Stomach (tissue), 8 donors: ENCODE measurements at regions not wholly inside any gene's neighbourhood (a gene's known extent, or its start where the extent isn't known, plus 50 kb on each side); places are given as distances from the start of the nearest gene placed in this dataset.

Source experiments
- DNase-seq, 2 donors: peaks; one replicate each; pipeline versions ENCODE4 v3.0.0 to v3.0.0-alpha.2; 2013 to 2019
- H3K27ac ChIP-seq, 5 donors: fragments of 200-600 bp in 4 of 5; sonication (generic) in 4 of 5; one replicate each; pipeline ENCODE4 v1.5.1; 2013 to 2019; ENCODE audit warnings: mild to moderate bottlenecking in 1 of 5, moderate library complexity in 1 of 5
- H3K27me3 ChIP-seq, 3 donors: fragments of 200-600 bp; sonication (generic); one replicate each; pipeline ENCODE4 v1.5.1; 2017 to 2019; ENCODE audit warnings: mixed run types in 1 of 3
- H3K36me3 ChIP-seq, 4 donors: fragments of 200-600 bp; sonication (generic); 1 replicate in 3 of 4; 2 replicates in 1 of 4; pipeline ENCODE4 v1.5.1; 2016 to 2019
- H3K4me1 ChIP-seq, 4 donors: fragments of 200-600 bp; sonication (generic); one replicate each; pipeline ENCODE4 v1.5.1; 2016 to 2019
- H3K4me3 ChIP-seq, 4 donors: fragments of 200-600 bp; sonication (generic) in 3 of 4; one replicate each; pipeline ENCODE4 v1.5.1; 2016 to 2019; ENCODE audit warnings: mild to moderate bottlenecking in 1 of 4
- H3K9me3 ChIP-seq, 4 donors: fragments of 200-600 bp; sonication (generic); one replicate each; pipeline ENCODE4 v1.5.1; 2016 to 2019
- EP300 ChIP-seq: sonication (generic); formaldehyde crosslinking; IDR thresholded peaks from one replicate; pipeline ENCODE4 v1.6.1; 2017; ENCODE audit warnings: antibody characterized with exemption
- POLR2A ChIP-seq, 4 donors: fragments of 450-650 bp; IDR thresholded peaks; one replicate each; pipeline ENCODE4 v1.6.1; 2016; ENCODE audit warnings: antibody characterized with exemption in 4 of 4, control low read depth in 2 of 4, mild to moderate bottlenecking in 1 of 4, moderate library complexity in 1 of 4
- POLR2AphosphoS5 ChIP-seq, 3 donors: sonication (generic); formaldehyde crosslinking; IDR thresholded peaks; one replicate each; pipeline ENCODE4 v1.6.1; 2016; ENCODE audit warnings: antibody characterized with exemption in 3 of 3
- WGBS, 5 donors: extraction: QIAGEN DNeasy Blood & Tissue Kit in 3 of 5; methylation state at CpG; one replicate each; pipeline versions ENCODE4 v1.1.5 to v1.1.7; 2013 to 2018; 5-methylcytosine and 5-hydroxymethylcytosine counted together
- intact Hi-C: fragments of 100-400 bp; cut with DNase I; formaldehyde crosslinking; loops from one replicate; pipeline ENCODE4 v1.15.1; 2023; ENCODE audit warnings: low total_unique reads
- TF ChIP-seq, protein P1 (sequence below), 7 experiments: fragments of 450-650 bp in 4 of 7; fragments of 200-600 bp in 3 of 7; sonication (generic) in 3 of 7; IDR thresholded peaks; one replicate each; pipeline ENCODE4 v1.5.1; 2016 to 2019; ENCODE audit warnings: antibody characterized with exemption in 7 of 7, control low read depth in 2 of 7, mild to moderate bottlenecking in 1 of 7
- donor health status: healthy with polysubstance abuse.
- donor health status: Bipolar disorder and iron deficiency.
- donor health status: healthy.

- H3K9me3 ChIP-seq: no peaks in the 10 kb centered on the region
- TF ChIP-seq, protein P1, sequence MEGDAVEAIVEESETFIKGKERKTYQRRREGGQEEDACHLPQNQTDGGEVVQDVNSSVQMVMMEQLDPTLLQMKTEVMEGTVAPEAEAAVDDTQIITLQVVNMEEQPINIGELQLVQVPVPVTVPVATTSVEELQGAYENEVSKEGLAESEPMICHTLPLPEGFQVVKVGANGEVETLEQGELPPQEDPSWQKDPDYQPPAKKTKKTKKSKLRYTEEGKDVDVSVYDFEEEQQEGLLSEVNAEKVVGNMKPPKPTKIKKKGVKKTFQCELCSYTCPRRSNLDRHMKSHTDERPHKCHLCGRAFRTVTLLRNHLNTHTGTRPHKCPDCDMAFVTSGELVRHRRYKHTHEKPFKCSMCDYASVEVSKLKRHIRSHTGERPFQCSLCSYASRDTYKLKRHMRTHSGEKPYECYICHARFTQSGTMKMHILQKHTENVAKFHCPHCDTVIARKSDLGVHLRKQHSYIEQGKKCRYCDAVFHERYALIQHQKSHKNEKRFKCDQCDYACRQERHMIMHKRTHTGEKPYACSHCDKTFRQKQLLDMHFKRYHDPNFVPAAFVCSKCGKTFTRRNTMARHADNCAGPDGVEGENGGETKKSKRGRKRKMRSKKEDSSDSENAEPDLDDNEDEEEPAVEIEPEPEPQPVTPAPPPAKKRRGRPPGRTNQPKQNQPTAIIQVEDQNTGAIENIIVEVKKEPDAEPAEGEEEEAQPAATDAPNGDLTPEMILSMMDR (IDR thresholded peaks at IDR 0.05): no peak
- TF ChIP-seq POLR2AphosphoS5 (IDR thresholded peaks at IDR 0.05): no peak
- no peak for TF ChIP-seq POLR2A (IDR thresholded peaks at IDR 0.05)
- no peak for TF ChIP-seq EP300
- no peaks in the 10 kb centered on the region for H3K27me3 ChIP-seq
- DNase-seq: no peak
- H3K4me1 ChIP-seq: peaks cover 0 to 29% (median 8%) of the 10 kb centered on the region in 4 donors
- H3K27ac ChIP-seq: no peak overlapping the region
- H3K4me3 ChIP-seq: no peak overlapping the region
- no peaks in the 10 kb centered on the region for H3K36me3 ChIP-seq
- WGBS, 5 donors: 82 to 100% (median 92%) methylated on average over 1 to 4 of the region's 4 CpGs
- intact Hi-C loops: no loop called here
Measured at GRCh38 chr10:78981970-78982281, 86.8 kb upstream of the ZMIZ1 start.

DNA sequence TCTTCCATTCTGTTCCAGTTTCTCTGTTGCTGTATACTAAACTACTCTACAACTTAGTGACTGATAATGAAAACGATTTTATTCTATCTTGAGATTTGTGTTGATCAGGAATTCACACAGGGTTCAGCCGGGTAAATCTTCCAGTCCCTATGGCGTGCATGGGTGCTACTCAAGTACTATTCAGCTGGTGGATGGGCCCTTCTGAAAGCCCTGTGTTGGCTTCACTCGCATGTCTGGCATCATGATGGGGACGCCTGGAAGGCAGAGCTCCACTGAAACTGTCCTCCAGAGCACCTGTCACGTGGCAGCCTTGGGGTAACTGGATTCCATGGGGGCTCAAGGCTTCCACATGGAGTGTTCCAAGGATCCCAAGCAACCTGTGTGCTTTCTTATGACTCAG lies 86.0 kb upstream of the ZMIZ1 start:
- H3K27me3 ChIP-seq: no peaks in the 10 kb centered on the region
- TF ChIP-seq POLR2A (IDR thresholded peaks at IDR 0.05) (no peak), EP300 (no peak), POLR2AphosphoS5 (IDR thresholded peaks at IDR 0.05) (no peak)
- TF ChIP-seq, protein P1 (IDR thresholded peaks at IDR 0.05): no peak
- WGBS, 5 donors: 80 to 91% (median 87%) methylated on average over 5 to 6 of the region's 6 CpGs
- intact Hi-C loops: no loop called here
- no peaks in the 10 kb centered on the region for H3K9me3 ChIP-seq
- H3K36me3 ChIP-seq: no peaks in the 10 kb centered on the region
- no peak overlapping the region for H3K27ac ChIP-seq
- no peak for DNase-seq
- H3K4me3 ChIP-seq: no peak overlapping the region
- peaks cover 0 to 22% (median 4%) of the 10 kb centered on the region in 4 donors for H3K4me1 ChIP-seq

- Histone ChIP-seq H3K27ac (no peak overlapping the region), H3K4me1 (peaks cover 0 to 13% (median under 1%) of the 10 kb centered on the region in 4 donors), H3K36me3 (no peaks in the 10 kb centered on the region), H3K27me3 (no peaks in the 10 kb centered on the region), H3K9me3 (no peaks in the 10 kb centered on the region), H3K4me3 (no peak overlapping the region)
- intact Hi-C loops: no loop called here
- WGBS, 5 donors: 78 to 84% (median 82%) methylated on average over 4 of the region's 4 CpGs
- TF ChIP-seq, protein P1 (IDR thresholded peaks at IDR 0.05): no peak
- TF ChIP-seq POLR2A (IDR thresholded peaks at IDR 0.05): no peak
- TF ChIP-seq EP300: no peak
- no peak for TF ChIP-seq POLR2AphosphoS5 (IDR thresholded peaks at IDR 0.05)
- no peak for DNase-seq
Measured at GRCh38 chr10:78983608-78984007, 85.2 kb upstream of the ZMIZ1 start.

DNA sequence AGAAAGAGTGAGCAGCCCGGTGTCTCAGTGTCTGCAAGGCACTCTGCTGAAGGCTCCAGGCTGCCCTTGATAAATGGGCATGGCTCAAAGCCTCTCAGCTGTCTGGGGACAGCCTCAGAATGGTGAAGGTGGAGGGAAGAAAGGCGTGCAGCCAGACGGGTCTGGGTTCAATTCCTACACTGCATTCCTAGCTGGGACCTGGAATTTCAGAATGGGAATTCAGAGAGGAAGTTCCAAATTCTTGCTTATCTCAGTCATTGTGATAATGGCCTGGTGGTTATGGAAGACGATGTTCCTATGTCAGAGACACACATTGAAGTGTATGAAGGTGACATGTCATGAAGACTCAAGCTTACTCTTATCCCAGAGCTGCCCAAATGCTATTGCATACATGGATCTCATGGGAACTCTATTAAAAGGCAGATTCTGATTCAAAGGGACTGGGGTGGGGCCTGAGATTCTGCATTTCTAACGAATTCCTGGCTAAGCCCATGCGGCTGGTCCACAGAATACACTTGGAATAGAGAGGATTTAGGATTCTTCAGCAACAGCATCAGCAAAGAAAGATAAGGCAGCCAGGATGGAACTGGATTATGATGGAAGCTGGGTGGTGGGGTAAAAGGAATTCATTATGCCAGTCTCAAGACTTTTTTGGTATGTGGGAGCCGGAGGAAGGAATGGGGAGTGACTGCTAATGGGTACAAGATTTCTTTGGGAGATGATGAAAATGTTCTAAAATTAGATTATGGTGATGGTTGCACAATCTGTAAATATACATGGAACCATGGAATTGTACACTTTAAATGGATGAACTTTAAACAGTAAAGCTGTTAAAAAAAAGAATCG lies 82.6 kb upstream of the ZMIZ1 start:
- H3K4me1 ChIP-seq: peaks cover 0 to 5% (median 0%) of the 10 kb centered on the region in 4 donors
- H3K27me3 ChIP-seq: no peaks in the 10 kb centered on the region
- H3K36me3 ChIP-seq: no peaks in the 10 kb centered on the region
- H3K9me3 ChIP-seq: no peaks in the 10 kb centered on the region
- TF ChIP-seq POLR2AphosphoS5 (IDR thresholded peaks at IDR 0.05): no peak
- TF ChIP-seq, protein P1 (IDR thresholded peaks at IDR 0.05): no peak
- no peak for TF ChIP-seq POLR2A (IDR thresholded peaks at IDR 0.05)
- TF ChIP-seq EP300: no peak
- H3K4me3 ChIP-seq: no peak overlapping the region
- intact Hi-C loops: no loop called here
- DNase-seq: no peak
- WGBS, 5 donors: 83 to 92% (median 92%) methylated on average over 8 of the region's 8 CpGs
- H3K27ac ChIP-seq: no peak overlapping the region
